GM10266 (cell line): ENCODE measurements at regions not wholly inside any gene's neighbourhood (a gene's known extent, or its start where the extent isn't known, plus 50 kb on each side); places are given as distances from the start of the nearest gene placed in this dataset.

Source experiments
- DNase-seq: peaks from one replicate; pipeline ENCODE4 v3.0.0; 2012; ENCODE audit errors: extremely low spot score
- CTCF ChIP-seq: IDR thresholded peaks from 2 replicates; pipeline ENCODE4 v1.5.1; 2012; ENCODE audit warnings: mild to moderate bottlenecking, low read depth; ENCODE audit not compliant: control insufficient read depth, insufficient read depth; ENCODE audit errors: missing control alignments

GRCh38 chr14:86372402-86372801, 842.5 kb downstream of the FLRT2 start:
- TF ChIP-seq CTCF: no peak
- DNase-seq: no peak

- TF ChIP-seq CTCF: no peak
- no peak for DNase-seq
These were observed 834.7 kb downstream of the FLRT2 start for GRCh38 chr14:86364634-86365033.

GRCh38 chr14:86363576-86363975, 833.6 kb downstream of the FLRT2 start:
- no peak for DNase-seq
- TF ChIP-seq CTCF: no peak

- DNase-seq: no peak
- TF ChIP-seq CTCF: no peak
These were observed 833.1 kb downstream of the FLRT2 start for GRCh38 chr14:86363047-86363446.

- TF ChIP-seq CTCF: no peak
- DNase-seq: no peak
These were observed 827.9 kb downstream of the FLRT2 start for GRCh38 chr14:86357876-86358275.

GRCh38 chr14:86357119-86357518, 827.2 kb downstream of the FLRT2 start:
- no peak for DNase-seq
- no peak for TF ChIP-seq CTCF

- DNase-seq: no peak
- TF ChIP-seq CTCF: no peak
These were observed 817.0 kb downstream of the FLRT2 start for GRCh38 chr14:86346818-86347384.
